Central memory CD8-positive, alpha-beta T cell (primary cell): ENCODE measurements at regions not wholly inside any gene's neighbourhood (a gene's known extent, or its start where the extent isn't known, plus 50 kb on each side); places are given as distances from the start of the nearest gene placed in this dataset.

Experiments used
- ATAC-seq: fragments of 150-1000 bp; cut with Tn5 transposase; replicated peaks from 2 replicates; pipeline ENCODE4 v1.10.0; 2022; ENCODE audit warnings: mild to moderate bottlenecking, moderate FRiP score, moderate number of reproducible peaks; ENCODE audit not compliant: poor library complexity, severe bottlenecking; ENCODE audit errors: extremely low read depth
- DNase-seq, 2 donors: peaks; one replicate each; pipeline ENCODE4 v3.0.0; 2021; ENCODE audit warnings: low spot score in 2 of 2
- H3K27ac Mint-ChIP-seq: one replicate; pipeline ENCODE4 v1.8.0; 2022; ENCODE audit warnings: low read depth, mild to moderate bottlenecking, moderate library complexity, mixed read lengths
- H3K27me3 Mint-ChIP-seq: one replicate; pipeline ENCODE4 v1.8.0; 2022; ENCODE audit warnings: mixed read lengths
- H3K36me3 Mint-ChIP-seq: one replicate; pipeline ENCODE4 v1.8.0; 2022; ENCODE audit warnings: mild to moderate bottlenecking, moderate library complexity, mixed read lengths; ENCODE audit not compliant: insufficient read depth
- H3K4me1 Mint-ChIP-seq: one replicate; pipeline ENCODE4 v1.8.0; 2022; ENCODE audit warnings: mixed read lengths
- H3K4me3 Mint-ChIP-seq: one replicate; pipeline ENCODE4 v1.8.0; 2022; ENCODE audit warnings: mild to moderate bottlenecking, moderate library complexity, mixed read lengths
- H3K9me3 Mint-ChIP-seq: one replicate; pipeline ENCODE4 v1.8.0; 2022; ENCODE audit warnings: mixed read lengths

GRCh38 chr5:172588380-172588779 is 52.7 kb upstream of the NEURL1B start:
- Mint-ChIP-seq H3K9me3 (no peaks in the 10 kb centered on the region), H3K4me3 (no peak overlapping the region), H3K27me3 (peaks cover 60% of the 10 kb centered on the region), H3K27ac (no peak overlapping the region), H3K4me1 (no peaks in the 10 kb centered on the region), H3K36me3 (no peaks in the 10 kb centered on the region)
- ATAC-seq (no peak), DNase-seq (no peak)

GRCh38 chr5:172587061-172587405 is 54.0 kb upstream of the NEURL1B start:
- Mint-ChIP-seq H3K27ac (no peak overlapping the region), H3K27me3 (peaks cover 66% of the 10 kb centered on the region), H3K36me3 (peaks cover 1% of the 10 kb centered on the region), H3K9me3 (no peaks in the 10 kb centered on the region), H3K4me3 (no peak overlapping the region), H3K4me1 (no peaks in the 10 kb centered on the region)
- ATAC-seq (no peak), DNase-seq (no peak)

- ATAC-seq = no peak
- no peak overlapping the region for H3K27ac Mint-ChIP-seq
- no peaks in the 10 kb centered on the region for H3K9me3 Mint-ChIP-seq
- no peak for DNase-seq
- peaks cover 1% of the 10 kb centered on the region for H3K36me3 Mint-ChIP-seq
- no peak overlapping the region for H3K4me3 Mint-ChIP-seq
- H3K27me3 Mint-ChIP-seq = peaks cover 72% of the 10 kb centered on the region
- H3K4me1 Mint-ChIP-seq = no peaks in the 10 kb centered on the region
These were observed 54.7 kb upstream of the NEURL1B start for GRCh38 chr5:172586125-172587060.

DNA sequence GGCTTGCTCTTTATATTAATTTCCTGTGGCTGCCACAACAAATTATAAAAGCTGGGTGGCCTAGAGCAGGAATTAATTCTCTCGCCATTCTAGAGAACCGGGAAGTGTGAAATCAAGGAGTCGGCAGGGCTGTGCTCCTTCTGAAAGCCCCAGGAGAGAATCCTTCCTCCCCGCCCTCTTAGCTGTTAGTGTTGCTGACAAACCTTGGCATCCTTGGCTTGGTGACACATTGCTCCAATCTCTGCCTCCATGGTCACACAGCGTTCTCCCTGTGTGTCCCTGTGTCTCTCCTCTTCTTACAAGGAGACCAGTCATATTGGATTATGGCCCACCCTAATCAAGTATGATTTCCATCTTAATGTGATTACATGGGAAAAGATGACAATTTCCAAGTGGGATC is 55.9 kb upstream of the NEURL1B start:
- Mint-ChIP-seq H3K27me3 (peaks cover 85% of the 10 kb centered on the region), H3K4me1 (no peaks in the 10 kb centered on the region), H3K9me3 (no peaks in the 10 kb centered on the region), H3K27ac (no peak overlapping the region), H3K4me3 (no peak overlapping the region), H3K36me3 (peaks cover 1% of the 10 kb centered on the region)
- no peak for DNase-seq
- ATAC-seq = no peak

- Mint-ChIP-seq H3K27ac (no peak overlapping the region), H3K36me3 (peaks cover 1% of the 10 kb centered on the region), H3K27me3 (peaks cover 90% of the 10 kb centered on the region), H3K4me1 (no peaks in the 10 kb centered on the region), H3K4me3 (no peak overlapping the region), H3K9me3 (no peaks in the 10 kb centered on the region)
- DNase-seq = no peak
- no peak for ATAC-seq
These were observed 56.4 kb upstream of the NEURL1B start for GRCh38 chr5:172584638-172585037.

GRCh38 chr5:172583931-172584511 is 57.0 kb upstream of the NEURL1B start:
- Mint-ChIP-seq H3K4me3 (no peak overlapping the region), H3K27ac (no peak overlapping the region), H3K4me1 (no peaks in the 10 kb centered on the region), H3K36me3 (peaks cover 1% of the 10 kb centered on the region), H3K9me3 (no peaks in the 10 kb centered on the region), H3K27me3 (peaks cover 96% of the 10 kb centered on the region)
- no peak for DNase-seq
- no peak for ATAC-seq

DNA sequence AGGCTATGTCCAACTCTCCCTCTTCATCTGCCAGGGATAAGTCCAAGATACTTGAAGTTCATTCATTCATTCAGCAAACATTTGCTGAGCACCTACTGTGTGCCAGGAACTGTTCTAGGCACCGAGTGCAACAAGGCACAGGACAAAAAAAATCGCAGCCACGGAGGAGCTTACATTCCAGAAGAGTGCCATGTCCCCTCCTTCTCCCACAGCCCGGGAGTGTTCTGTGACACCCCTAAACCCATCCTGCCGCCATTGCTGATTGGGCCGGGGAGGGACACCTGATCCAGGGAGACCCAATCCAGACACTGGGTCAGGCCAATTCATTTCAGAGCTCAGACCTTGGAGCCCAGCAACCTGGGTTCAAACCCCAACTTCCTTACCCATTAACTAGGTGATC is 58.1 kb upstream of the NEURL1B start:
- no peak for ATAC-seq
- H3K9me3 Mint-ChIP-seq = no peaks in the 10 kb centered on the region

DNA sequence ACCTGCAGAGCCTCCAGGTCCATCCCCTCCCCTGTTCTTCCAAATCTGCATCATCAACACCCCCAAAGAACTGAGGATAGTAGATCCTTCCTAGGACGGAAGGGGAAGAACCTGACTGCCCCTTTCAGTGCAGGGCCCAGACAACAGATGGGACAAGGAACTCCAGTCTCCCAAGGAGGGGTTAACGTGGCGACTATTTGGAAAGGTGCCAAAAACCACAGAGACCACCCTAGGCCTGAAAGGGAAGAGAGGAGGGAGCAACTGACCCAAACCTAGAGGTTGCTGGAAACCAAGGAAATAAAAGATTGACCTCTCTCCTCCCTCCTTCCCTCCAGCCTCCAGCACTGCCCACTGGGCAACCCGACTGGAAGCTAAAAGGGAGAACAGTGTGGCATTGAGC is 59.7 kb upstream of the NEURL1B start:
- H3K27me3 Mint-ChIP-seq = peaks cover 73% of the 10 kb centered on the region

More for the DNA sequence above, 58.1 kb upstream of the NEURL1B start:
- Mint-ChIP-seq H3K27me3 (peaks cover 90% of the 10 kb centered on the region), H3K27ac (no peak overlapping the region), H3K4me1 (no peaks in the 10 kb centered on the region), H3K36me3 (peaks cover 1% of the 10 kb centered on the region), H3K4me3 (no peak overlapping the region)
- DNase-seq = no peak

GRCh38 chr5:172579403-172579990 is 61.6 kb upstream of the NEURL1B start:
- Mint-ChIP-seq H3K27me3 (peaks cover 66% of the 10 kb centered on the region), H3K4me1 (no peaks in the 10 kb centered on the region), H3K4me3 (no peak overlapping the region), H3K36me3 (peaks cover 3% of the 10 kb centered on the region), H3K9me3 (no peaks in the 10 kb centered on the region), H3K27ac (no peak overlapping the region)
- no peak for DNase-seq
- no peak for ATAC-seq

More for the DNA sequence above, 59.7 kb upstream of the NEURL1B start:
- Mint-ChIP-seq H3K4me1 (no peaks in the 10 kb centered on the region), H3K36me3 (peaks cover 3% of the 10 kb centered on the region), H3K27ac (no peak overlapping the region), H3K9me3 (no peaks in the 10 kb centered on the region), H3K4me3 (no peak overlapping the region)
- ATAC-seq (no peak), DNase-seq (no peak)

- Mint-ChIP-seq H3K27me3 (peaks cover 55% of the 10 kb centered on the region), H3K4me3 (no peak overlapping the region), H3K36me3 (peaks cover 2% of the 10 kb centered on the region), H3K4me1 (no peaks in the 10 kb centered on the region), H3K27ac (no peak overlapping the region), H3K9me3 (no peaks in the 10 kb centered on the region)
- no peak for ATAC-seq
- DNase-seq = no peak
These were observed 63.7 kb upstream of the NEURL1B start for GRCh38 chr5:172577267-172577909.

- Mint-ChIP-seq H3K4me1 (no peaks in the 10 kb centered on the region), H3K36me3 (peaks cover 2% of the 10 kb centered on the region), H3K27me3 (peaks cover 52% of the 10 kb centered on the region), H3K9me3 (no peaks in the 10 kb centered on the region), H3K4me3 (no peak overlapping the region), H3K27ac (no peak overlapping the region)
- no peak for DNase-seq
- no peak for ATAC-seq
These were observed 65.1 kb upstream of the NEURL1B start for GRCh38 chr5:172575816-172576545.

DNA sequence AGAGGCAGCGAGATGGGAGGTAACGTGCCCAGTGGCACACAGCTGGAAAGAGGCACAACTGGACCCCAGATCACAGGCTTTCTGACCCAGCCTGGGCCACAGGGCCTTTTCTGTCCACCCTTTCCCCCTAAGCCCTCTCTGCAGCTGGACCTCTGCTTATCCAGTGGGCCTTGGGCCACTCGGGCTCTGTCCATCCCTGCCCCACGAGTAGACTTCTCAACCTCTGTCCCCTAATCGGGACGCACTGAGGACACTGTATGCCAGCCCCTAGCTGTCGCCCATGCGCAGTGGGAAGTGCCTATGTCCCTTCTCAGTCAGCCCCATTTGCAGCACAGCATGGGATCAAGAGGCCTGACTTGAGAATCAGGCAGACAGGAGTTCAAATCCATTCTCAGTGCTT is 65.6 kb upstream of the NEURL1B start:
- Mint-ChIP-seq H3K27me3 (peaks cover 46% of the 10 kb centered on the region), H3K36me3 (peaks cover 2% of the 10 kb centered on the region), H3K4me1 (no peaks in the 10 kb centered on the region), H3K4me3 (no peak overlapping the region), H3K27ac (no peak overlapping the region), H3K9me3 (no peaks in the 10 kb centered on the region)
- ATAC-seq (no peak), DNase-seq (no peak)
